ENCODE measurements at regions not wholly inside any gene's neighbourhood (a gene's known extent, or its start where the extent isn't known, plus 50 kb on each side); places are given as distances from the start of the nearest gene placed in this dataset.

GRCh38 chr5:111655169-111655924 lies 101.6 kb downstream of the NREP start (continued):
- TF ChIP-seq ARID5B (CRISPR knock-in tag; IDR thresholded peaks at IDR 0.05) (0 out of 2 replicates have a peak, but pooled peaks have one; percentile 29), ZNF296 (CRISPR knock-in tag; conservative IDR thresholded peaks at IDR 0.05) (no peak), FOXA3 (CRISPR knock-in tag; IDR thresholded peaks at IDR 0.05) (peak; percentile 37; the same call in 1 of the 2 replicates), CBFB (CRISPR knock-in tag; IDR thresholded peaks at IDR 0.05) (no peak), TRAFD1 (CRISPR knock-in tag; IDR thresholded peaks at IDR 0.05; ENCODE audit: borderline replicate concordance) (no peak), ZBTB20 (CRISPR knock-in tag; IDR thresholded peaks at IDR 0.05; ENCODE audit: borderline replicate concordance, low read depth) (no peak), ZNF205 (CRISPR knock-in tag; IDR thresholded peaks at IDR 0.05) (no peak), ZFX (CRISPR knock-in tag; IDR thresholded peaks at IDR 0.05; ENCODE audit: low read depth) (no peak), JARID2 (CRISPR knock-in tag; IDR thresholded peaks at IDR 0.05; ENCODE audit: insufficient replicate concordance) (no peak), ZNF256 (CRISPR knock-in tag; conservative IDR thresholded peaks at IDR 0.05) (no peak), ZSCAN21 (CRISPR knock-in tag; IDR thresholded peaks at IDR 0.05; ENCODE audit: borderline replicate concordance) (no peak), ZNF7 (CRISPR knock-in tag; IDR thresholded peaks at IDR 0.05) (no peak)
- TF ChIP-seq, protein P1, sequence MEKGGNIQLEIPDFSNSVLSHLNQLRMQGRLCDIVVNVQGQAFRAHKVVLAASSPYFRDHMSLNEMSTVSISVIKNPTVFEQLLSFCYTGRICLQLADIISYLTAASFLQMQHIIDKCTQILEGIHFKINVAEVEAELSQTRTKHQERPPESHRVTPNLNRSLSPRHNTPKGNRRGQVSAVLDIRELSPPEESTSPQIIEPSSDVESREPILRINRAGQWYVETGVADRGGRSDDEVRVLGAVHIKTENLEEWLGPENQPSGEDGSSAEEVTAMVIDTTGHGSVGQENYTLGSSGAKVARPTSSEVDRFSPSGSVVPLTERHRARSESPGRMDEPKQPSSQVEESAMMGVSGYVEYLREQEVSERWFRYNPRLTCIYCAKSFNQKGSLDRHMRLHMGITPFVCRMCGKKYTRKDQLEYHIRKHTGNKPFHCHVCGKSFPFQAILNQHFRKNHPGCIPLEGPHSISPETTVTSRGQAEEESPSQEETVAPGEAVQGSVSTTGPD (CRISPR knock-in tag; IDR thresholded peaks at IDR 0.05), result peak; percentile 85; the same call in 1 of the 2 replicates
- TF ChIP-seq, protein P2, sequence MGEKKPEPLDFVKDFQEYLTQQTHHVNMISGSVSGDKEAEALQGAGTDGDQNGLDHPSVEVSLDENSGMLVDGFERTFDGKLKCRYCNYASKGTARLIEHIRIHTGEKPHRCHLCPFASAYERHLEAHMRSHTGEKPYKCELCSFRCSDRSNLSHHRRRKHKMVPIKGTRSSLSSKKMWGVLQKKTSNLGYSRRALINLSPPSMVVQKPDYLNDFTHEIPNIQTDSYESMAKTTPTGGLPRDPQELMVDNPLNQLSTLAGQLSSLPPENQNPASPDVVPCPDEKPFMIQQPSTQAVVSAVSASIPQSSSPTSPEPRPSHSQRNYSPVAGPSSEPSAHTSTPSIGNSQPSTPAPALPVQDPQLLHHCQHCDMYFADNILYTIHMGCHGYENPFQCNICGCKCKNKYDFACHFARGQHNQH (CRISPR knock-in tag; IDR thresholded peaks at IDR 0.05), result no peak
- TF ChIP-seq, protein P3, sequence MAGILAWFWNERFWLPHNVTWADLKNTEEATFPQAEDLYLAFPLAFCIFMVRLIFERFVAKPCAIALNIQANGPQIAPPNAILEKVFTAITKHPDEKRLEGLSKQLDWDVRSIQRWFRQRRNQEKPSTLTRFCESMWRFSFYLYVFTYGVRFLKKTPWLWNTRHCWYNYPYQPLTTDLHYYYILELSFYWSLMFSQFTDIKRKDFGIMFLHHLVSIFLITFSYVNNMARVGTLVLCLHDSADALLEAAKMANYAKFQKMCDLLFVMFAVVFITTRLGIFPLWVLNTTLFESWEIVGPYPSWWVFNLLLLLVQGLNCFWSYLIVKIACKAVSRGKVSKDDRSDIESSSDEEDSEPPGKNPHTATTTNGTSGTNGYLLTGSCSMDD (CRISPR knock-in tag; IDR thresholded peaks at IDR 0.05), result no peak
- TF ChIP-seq, protein P4, sequence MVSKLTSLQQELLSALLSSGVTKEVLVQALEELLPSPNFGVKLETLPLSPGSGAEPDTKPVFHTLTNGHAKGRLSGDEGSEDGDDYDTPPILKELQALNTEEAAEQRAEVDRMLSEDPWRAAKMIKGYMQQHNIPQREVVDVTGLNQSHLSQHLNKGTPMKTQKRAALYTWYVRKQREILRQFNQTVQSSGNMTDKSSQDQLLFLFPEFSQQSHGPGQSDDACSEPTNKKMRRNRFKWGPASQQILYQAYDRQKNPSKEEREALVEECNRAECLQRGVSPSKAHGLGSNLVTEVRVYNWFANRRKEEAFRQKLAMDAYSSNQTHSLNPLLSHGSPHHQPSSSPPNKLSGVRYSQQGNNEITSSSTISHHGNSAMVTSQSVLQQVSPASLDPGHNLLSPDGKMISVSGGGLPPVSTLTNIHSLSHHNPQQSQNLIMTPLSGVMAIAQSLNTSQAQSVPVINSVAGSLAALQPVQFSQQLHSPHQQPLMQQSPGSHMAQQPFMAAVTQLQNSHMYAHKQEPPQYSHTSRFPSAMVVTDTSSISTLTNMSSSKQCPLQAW (CRISPR knock-in tag; IDR thresholded peaks at IDR 0.05), result no peak
